HUES6 (cell line): ENCODE measurements at regions not wholly inside any gene's neighbourhood (a gene's known extent, or its start where the extent isn't known, plus 50 kb on each side); places are given as distances from the start of the nearest gene placed in this dataset.
"Not testable (repeated sequence)": the region's sequence is repeated elsewhere in the genome, so short reads cannot be mapped to it uniquely, and the experiment has no call there.

Source experiments
- H3K27ac ChIP-seq: 2 replicates; pipeline ENCODE4 v1.7.0; 2013; ENCODE audit warnings: low read depth, mild to moderate bottlenecking, low read length, inconsistent platforms
- H3K27me3 ChIP-seq: 2 replicates; pipeline ENCODE4 v1.6.1; 2013; ENCODE audit warnings: low read length; ENCODE audit not compliant: control insufficient read depth, insufficient read depth
- H3K36me3 ChIP-seq: 2 replicates; pipeline ENCODE4 v1.6.1; 2013; ENCODE audit warnings: low read length; ENCODE audit not compliant: control insufficient read depth, insufficient read depth
- H3K4me1 ChIP-seq: 2 replicates; pipeline ENCODE4 v1.6.1; 2013; ENCODE audit warnings: low read length; ENCODE audit not compliant: control insufficient read depth, insufficient read depth
- H3K4me3 ChIP-seq: 2 replicates; pipeline ENCODE4 v1.5.1; 2013; ENCODE audit warnings: low read depth, low read length
- H3K9ac ChIP-seq: one replicate; pipeline ENCODE4 v1.6.1; 2013; ENCODE audit warnings: mild to moderate bottlenecking, low read length
- H3K9me3 ChIP-seq: 2 replicates; pipeline ENCODE4 v1.6.1; 2013; ENCODE audit warnings: low read depth, low read length; ENCODE audit not compliant: control insufficient read depth, insufficient read depth

GRCh38 chr21:27887808-27888455, 921.0 kb upstream of the ADAMTS5 start:
- not testable (repeated sequence) for H3K4me3 ChIP-seq, H3K4me1 ChIP-seq, H3K27me3 ChIP-seq, H3K9me3 ChIP-seq, H3K9ac ChIP-seq, H3K36me3 ChIP-seq, H3K27ac ChIP-seq

GRCh38 chr21:27885296-27885711, 918.4 kb upstream of the ADAMTS5 start:
- Histone ChIP-seq H3K27me3 (no peaks in the 10 kb centered on the region), H3K9me3 (0 out of 2 replicates have a peak, but pooled peaks cover 9% of the 10 kb centered on the region), H3K36me3 (no peaks in the 10 kb centered on the region), H3K4me3 (no peak overlapping the region), H3K9ac (no peak overlapping the region), H3K27ac (no peak overlapping the region), H3K4me1 (no peaks in the 10 kb centered on the region)

GRCh38 chr21:27881331-27881730, 914.4 kb upstream of the ADAMTS5 start:
- not testable (repeated sequence) for H3K4me1 ChIP-seq, H3K36me3 ChIP-seq, H3K9me3 ChIP-seq, H3K9ac ChIP-seq, H3K4me3 ChIP-seq, H3K27me3 ChIP-seq, H3K27ac ChIP-seq

GRCh38 chr21:27872411-27872810, 905.5 kb upstream of the ADAMTS5 start:
- H3K4me1 ChIP-seq, H3K4me3 ChIP-seq, H3K27me3 ChIP-seq, H3K27ac ChIP-seq, H3K9ac ChIP-seq, H3K36me3 ChIP-seq: not testable (repeated sequence)
- peaks cover 21% of the 10 kb centered on the region for H3K9me3 ChIP-seq

- not testable (repeated sequence) for H3K27me3 ChIP-seq, H3K9ac ChIP-seq, H3K36me3 ChIP-seq, H3K27ac ChIP-seq, H3K4me3 ChIP-seq, H3K4me1 ChIP-seq
- peaks cover 21% of the 10 kb centered on the region for H3K9me3 ChIP-seq
These were observed 903.9 kb upstream of the ADAMTS5 start for GRCh38 chr21:27870755-27871154.

- H3K9ac ChIP-seq, H3K4me1 ChIP-seq, H3K36me3 ChIP-seq, H3K9me3 ChIP-seq, H3K27ac ChIP-seq, H3K27me3 ChIP-seq, H3K4me3 ChIP-seq: not testable (repeated sequence)
These were observed 893.5 kb upstream of the ADAMTS5 start for GRCh38 chr21:27860314-27860955.

GRCh38 chr21:27858053-27858825, 891.4 kb upstream of the ADAMTS5 start:
- not testable (repeated sequence) for H3K9ac ChIP-seq, H3K36me3 ChIP-seq, H3K4me3 ChIP-seq, H3K27ac ChIP-seq, H3K4me1 ChIP-seq, H3K9me3 ChIP-seq, H3K27me3 ChIP-seq

- not testable (repeated sequence) for H3K4me1 ChIP-seq, H3K9me3 ChIP-seq, H3K9ac ChIP-seq, H3K4me3 ChIP-seq, H3K27ac ChIP-seq, H3K27me3 ChIP-seq, H3K36me3 ChIP-seq
These were observed 890.1 kb upstream of the ADAMTS5 start for GRCh38 chr21:27856988-27857387.

- Histone ChIP-seq H3K27ac (no peak overlapping the region), H3K9me3 (no peaks in the 10 kb centered on the region), H3K4me3 (no peak overlapping the region), H3K27me3 (no peaks in the 10 kb centered on the region), H3K4me1 (no peaks in the 10 kb centered on the region), H3K9ac (no peak overlapping the region), H3K36me3 (no peaks in the 10 kb centered on the region)
These were observed 874.3 kb upstream of the ADAMTS5 start for GRCh38 chr21:27841084-27841672.

- no peak overlapping the region for H3K27ac ChIP-seq
- no peak overlapping the region for H3K9ac ChIP-seq
- no peaks in the 10 kb centered on the region for H3K9me3 ChIP-seq
- H3K4me1 ChIP-seq, result no peaks in the 10 kb centered on the region
- no peaks in the 10 kb centered on the region for H3K36me3 ChIP-seq
- H3K27me3 ChIP-seq, result no peaks in the 10 kb centered on the region
- no peak overlapping the region for H3K4me3 ChIP-seq
These were observed 873.4 kb upstream of the ADAMTS5 start for GRCh38 chr21:27840262-27840661.

GRCh38 chr21:27839512-27840115, 872.7 kb upstream of the ADAMTS5 start:
- no peaks in the 10 kb centered on the region for H3K9me3 ChIP-seq
- no peaks in the 10 kb centered on the region for H3K36me3 ChIP-seq
- no peak overlapping the region for H3K4me3 ChIP-seq
- H3K4me1 ChIP-seq, result no peaks in the 10 kb centered on the region
- H3K27me3 ChIP-seq, result no peaks in the 10 kb centered on the region
- H3K9ac ChIP-seq, result no peak overlapping the region
- no peak overlapping the region for H3K27ac ChIP-seq
